ENCODE measurements at regions not wholly inside any gene's neighbourhood (a gene's known extent, or its start where the extent isn't known, plus 50 kb on each side); places are given as distances from the start of the nearest gene placed in this dataset.

GRCh38 chr4:86536151-86536550, 58.0 kb upstream of the PTPN13 start:
- no peak for FAIRE-seq
- Histone ChIP-seq H3K4me2 (ENCODE audit: low read depth, low read length) (no peak overlapping the region), H3K79me2 (ENCODE audit: insufficient read depth, low read length) (no peaks in the 10 kb centered on the region), H2AFZ (ENCODE audit: low read length) (no peak overlapping the region), H3K9me3 (ENCODE audit: low read length) (no peaks in the 10 kb centered on the region), H3K36me3 (replicated peaks in 1 of 2; ENCODE audit: control insufficient read depth in 1 of 2, insufficient read depth in 2 of 2, low read length in 2 of 2) (no peaks in the 10 kb centered on the region), H3K4me1 (ENCODE audit: insufficient read depth, low read length) (no peaks in the 10 kb centered on the region), H4K20me1 (ENCODE audit: insufficient read depth, low read length) (no peaks in the 10 kb centered on the region), H3K9ac (ENCODE audit: insufficient read depth, low read depth, low read length) (no peak overlapping the region), H3K27me3 (ENCODE audit: control insufficient read depth in 1 of 2, insufficient read depth in 2 of 2, low read length in 2 of 2) (no peaks in the 10 kb centered on the region), H3K4me3 (replicated peaks in 1 of 3; ENCODE audit: insufficient read depth in 1 of 3, low read depth in 2 of 3, low read length in 3 of 3) (no peak overlapping the region), H3K27ac (ENCODE audit: extremely low read length, insufficient read depth, low read length) (no peak overlapping the region)
- ChIA-PET POLR2A (no interaction called here), CTCF (ENCODE audit: low intra/inter-chr PET ratio, low total read pairs) (no interaction called here)
- intact Hi-C loops (cut with micrococcal nuclease; ENCODE audit: unreplicated experiment), result no loop called here
- TF ChIP-seq ADNP (CRISPR knock-in tag; IDR thresholded peaks at IDR 0.05) (no peak), ZFP36L2 (CRISPR knock-in tag; IDR thresholded peaks at IDR 0.05) (no peak), ZXDC (CRISPR knock-in tag; IDR thresholded peaks at IDR 0.05) (no peak), SMARCC2 (IDR thresholded peaks at IDR 0.05) (no peak), TBX3 (IDR thresholded peaks at IDR 0.05; ENCODE audit: borderline replicate concordance) (no peak), ZBTB21 (CRISPR knock-in tag; IDR thresholded peaks at IDR 0.05) (no peak), KAT8 (CRISPR knock-in tag; IDR thresholded peaks at IDR 0.05) (no peak), SRSF1 (optimal IDR thresholded peaks at IDR 0.05; ENCODE audit: low read depth, low read length) (no peak), CBX5 (CRISPR knock-in tag; IDR thresholded peaks at IDR 0.05; ENCODE audit: borderline replicate concordance) (no peak), ZNF546 (CRISPR knock-in tag; conservative IDR thresholded peaks at IDR 0.05) (no peak), ZBED4 (CRISPR knock-in tag; IDR thresholded peaks at IDR 0.05; ENCODE audit: borderline replicate concordance) (no peak), CBX1 (IDR thresholded peaks at IDR 0.05; ENCODE audit: low read depth) (no peak)
- WGBS (ENCODE audit: low lambda C conversion rate), result 3% methylated on average over 2 of the region's 2 CpGs
- BruUV-seq (replicated peaks), result no TSS peak
- no peak for ATAC-seq
- DNase-seq (ENCODE audit: low spot score), result no peak
- in situ Hi-C loops (cut with HindIII; ENCODE audit: extremely low pct_ligation_motif_present, low pct_unique_long_range_greater_than_20kb), result no loop called here
